Endothelial cell of umbilical vein (primary cell): ENCODE measurements at regions not wholly inside any gene's neighbourhood (a gene's known extent, or its start where the extent isn't known, plus 50 kb on each side); places are given as distances from the start of the nearest gene placed in this dataset.

Experiments
- BruUV-seq: library from RNA; stranded (reverse); fragments of 400-500 nt; replicated peaks from 2 replicates; lab custom pipeline; 2021; lab: Mats Ljungman, UMichigan
- CTCF ChIA-PET: fragments of 300-600, 350-600 bp; sonication (Branson Sonifier 250); formaldehyde crosslinking; loops from one replicate; lab custom pipeline; 2021; ENCODE audit warnings: antibody characterized with exemption, inconsistent platforms; lab: Charles Lee
- POLR2A ChIA-PET: fragments of 300-600, 350-600 bp; sonication (Branson Sonifier 250); formaldehyde crosslinking; loops from one replicate; lab custom pipeline; 2021; ENCODE audit warnings: antibody characterized with exemption, inconsistent platforms; lab: Charles Lee
- DNase-seq: peaks from one replicate; pipeline ENCODE4 v3.0.0-alpha.2; 2011; ENCODE audit warnings: low read depth, low spot score
- FAIRE-seq: peaks from 2 replicates; lab custom pipeline; 2011; peaks lifted over from hg19 to GRCh38; lab: Jason Lieb, UNC
- H2AFZ ChIP-seq: 2 replicates; pipeline ENCODE4 v1.6.0; 2012; ENCODE audit warnings: low read depth, low read length, control low read depth, inconsistent platforms
- H3K27ac ChIP-seq: 2 replicates; pipeline ENCODE4 v1.5.1; 2011; ENCODE audit warnings: low read depth, mild to moderate bottlenecking, control low read depth, low read length, moderate library complexity; ENCODE audit not compliant: insufficient read depth
- H3K27me3 ChIP-seq, 2 experiments: 2 replicates each; pipeline versions ENCODE4 v1.6.0 to v1.6.1; 2011; ENCODE audit warnings: low read length in 2 of 2, mixed read lengths in 1 of 2; ENCODE audit not compliant: control insufficient read depth in 2 of 2, insufficient read depth in 2 of 2
- H3K36me3 ChIP-seq, 2 experiments: 2 replicates in 1 of 2; 3 replicates in 1 of 2; pipeline ENCODE4 v1.5.1; 2011; ENCODE audit warnings: low read length in 2 of 2, mild to moderate bottlenecking in 1 of 2, moderate library complexity in 1 of 2; ENCODE audit not compliant: control insufficient read depth in 2 of 2, insufficient read depth in 2 of 2; ENCODE audit errors: extremely low read depth in 1 of 2
- H3K4me1 ChIP-seq: 3 replicates; pipeline ENCODE4 v1.5.1; 2011; ENCODE audit warnings: mild to moderate bottlenecking, low read length; ENCODE audit not compliant: control insufficient read depth, insufficient read depth; ENCODE audit errors: extremely low read depth
- H3K4me2 ChIP-seq: 2 replicates; pipeline ENCODE4 v1.6.1; 2011; ENCODE audit warnings: low read length, control low read depth, mixed read lengths; ENCODE audit not compliant: insufficient read depth
- H3K4me3 ChIP-seq, 3 experiments: fragments of 200-600 bp in 1 of 3; sonication (generic), shearing (Covaris generic) in 1 of 3; replicated peaks in 1 of 3; 2 replicates each; pipeline ENCODE4 v1.5.1; 2011 to 2016; ENCODE audit warnings: control low read depth in 3 of 3, low read length in 3 of 3, mild to moderate bottlenecking in 2 of 3, inconsistent platforms in 1 of 3, low read depth in 1 of 3, moderate library complexity in 1 of 3; ENCODE audit not compliant: insufficient read depth in 1 of 3
- H3K79me2 ChIP-seq: 2 replicates; pipeline ENCODE4 v1.6.0; 2012; ENCODE audit warnings: low read length, inconsistent platforms; ENCODE audit not compliant: control insufficient read depth, insufficient read depth
- H3K9ac ChIP-seq: replicated peaks from 2 replicates; pipeline ENCODE3; 2011; ENCODE audit warnings: low read length, control low read depth; ENCODE audit not compliant: insufficient read depth; ENCODE audit errors: extremely low read depth
- H3K9me1 ChIP-seq: replicated peaks from 3 replicates; pipeline ENCODE4 v1.6.0; 2011; ENCODE audit warnings: mild to moderate bottlenecking, low read length; ENCODE audit not compliant: control insufficient read depth, insufficient read depth; ENCODE audit errors: extremely low read depth
- H3K9me3 ChIP-seq: replicated peaks from 2 replicates; pipeline ENCODE4 v1.5.1; 2012; ENCODE audit warnings: low read length, inconsistent platforms; ENCODE audit not compliant: control insufficient read depth, insufficient read depth
- H4K20me1 ChIP-seq: replicated peaks from 2 replicates; pipeline ENCODE3; 2011; ENCODE audit warnings: mild to moderate bottlenecking, low read length; ENCODE audit not compliant: control insufficient read depth, insufficient read depth; ENCODE audit errors: extremely low read depth
- CTCF ChIP-seq, 2 donors: IDR thresholded peaks; 1 replicate in 1 of 2; 2 replicates in 1 of 2; pipeline ENCODE4 v1.5.1; 2011; ENCODE audit warnings: low read length in 2 of 2, mild to moderate bottlenecking in 2 of 2, moderate library complexity in 2 of 2, control low read depth in 1 of 2, inconsistent platforms in 1 of 2, low read depth in 1 of 2; ENCODE audit not compliant: insufficient read depth in 1 of 2; ENCODE audit errors: extremely low read depth in 1 of 2
- EZH2 ChIP-seq: IDR thresholded peaks from 2 replicates; pipeline ENCODE4 v1.6.1; 2012; ENCODE audit warnings: borderline replicate concordance, low read depth, mild to moderate bottlenecking, moderate library complexity, low read length, inconsistent platforms; ENCODE audit not compliant: severe bottlenecking
- FOS ChIP-seq: IDR thresholded peaks from 2 replicates; pipeline ENCODE4 v1.6.1; 2011; ENCODE audit warnings: mild to moderate bottlenecking, low read length, moderate library complexity, borderline replicate concordance; ENCODE audit not compliant: insufficient read depth
- GATA2 ChIP-seq: IDR thresholded peaks from 2 replicates; pipeline ENCODE4 v1.7.0; 2011; ENCODE audit warnings: low read depth, mild to moderate bottlenecking, moderate library complexity, mixed read lengths, low read length; ENCODE audit not compliant: insufficient read length, insufficient read depth
- JUN ChIP-seq: IDR thresholded peaks from 2 replicates; pipeline ENCODE4 v1.6.1; 2011; ENCODE audit warnings: borderline replicate concordance, low read depth; ENCODE audit not compliant: insufficient read length, insufficient read depth
- MAX ChIP-seq: IDR thresholded peaks from 2 replicates; pipeline ENCODE4 v1.6.1; 2011; ENCODE audit not compliant: insufficient read depth, insufficient read length
- MYC ChIP-seq: IDR thresholded peaks from one replicate; pipeline ENCODE4 v1.6.1; 2011; ENCODE audit warnings: mild to moderate bottlenecking, low read depth, low read length
- POLR2A ChIP-seq: IDR thresholded peaks from 2 replicates; pipeline ENCODE4 v1.6.1; 2012; ENCODE audit warnings: low read depth, mild to moderate bottlenecking, control low read depth, low read length
- POLR2AphosphoS5 ChIP-seq: IDR thresholded peaks from 2 replicates; pipeline ENCODE4 v1.6.1; 2012; ENCODE audit warnings: low read depth, mild to moderate bottlenecking, control low read depth, low read length, moderate library complexity; ENCODE audit not compliant: insufficient read depth
- dilution Hi-C: fragments of 300-500 bp; cut with MboI; formaldehyde crosslinking; loops from one replicate; pipeline ENCODE4 v1.15.0; 2019; ENCODE audit warnings: low sequenced_read_pairs; ENCODE audit not compliant: extremely low pct_ligation_motif_present
- intact Hi-C: fragments of 100-400 bp; cut with micrococcal nuclease; formaldehyde crosslinking; loops from one replicate; pipeline ENCODE4 v1.10.0; 2022

- dilution Hi-C loops (no loop called here), intact Hi-C loops (no loop called here)
- Histone ChIP-seq H2AFZ (peak overlapping the region; percentile 15), H4K20me1 (no peaks in the 10 kb centered on the region), H3K4me3 (no peak overlapping the region), H3K36me3 (no peaks in the 10 kb centered on the region), H3K4me2 (no peak overlapping the region), H3K9me3 (no peaks in the 10 kb centered on the region), H3K27me3 (no peaks in the 10 kb centered on the region), H3K27ac (no peak overlapping the region), H3K9me1 (no peaks in the 10 kb centered on the region), H3K4me1 (no peaks in the 10 kb centered on the region), H3K9ac (no peak overlapping the region), H3K79me2 (no peaks in the 10 kb centered on the region)
- BruUV-seq = no TSS peak
- peak; percentile 29 for DNase-seq
- TF ChIP-seq GATA2 (no peak), CTCF (IDR thresholded peaks at IDR 0.05; ENCODE audit: extremely low read depth in 1 of 2, insufficient read depth in 1 of 2, low read depth in 1 of 2, low read length in 2 of 2) (no peak), MAX (no peak), FOS (no peak), POLR2A (no peak), EZH2 (no peak), POLR2AphosphoS5 (no peak), MYC (no peak), JUN (no peak)
- peak; percentile 8 for FAIRE-seq
- POLR2A ChIA-PET = no interaction called here
- CTCF ChIA-PET = interaction anchor here (0.5 to 1.2 kb wide), 2 partner anchors 25 to 1304 kb away, joined by 3 to 4 read pairs; no protein-coding TSS in a partner anchor
Observed at GRCh38 chr13:39811051-39811450, 155.6 kb downstream of the COG6 start.
